ENCODE measurements at regions not wholly inside any gene's neighbourhood (a gene's known extent, or its start where the extent isn't known, plus 50 kb on each side); places are given as distances from the start of the nearest gene placed in this dataset.

- Histone ChIP-seq H3K27me3 (no peaks in the 10 kb centered on the region), H3K4me1 (ENCODE audit: low read depth) (no peaks in the 10 kb centered on the region), H3K9me3 (ENCODE audit: low read depth) (no peaks in the 10 kb centered on the region), H3K36me3 (no peaks in the 10 kb centered on the region), H3K27ac (no peak overlapping the region), H3K4me3 (no peak overlapping the region)
- TF ChIP-seq, protein P1, sequence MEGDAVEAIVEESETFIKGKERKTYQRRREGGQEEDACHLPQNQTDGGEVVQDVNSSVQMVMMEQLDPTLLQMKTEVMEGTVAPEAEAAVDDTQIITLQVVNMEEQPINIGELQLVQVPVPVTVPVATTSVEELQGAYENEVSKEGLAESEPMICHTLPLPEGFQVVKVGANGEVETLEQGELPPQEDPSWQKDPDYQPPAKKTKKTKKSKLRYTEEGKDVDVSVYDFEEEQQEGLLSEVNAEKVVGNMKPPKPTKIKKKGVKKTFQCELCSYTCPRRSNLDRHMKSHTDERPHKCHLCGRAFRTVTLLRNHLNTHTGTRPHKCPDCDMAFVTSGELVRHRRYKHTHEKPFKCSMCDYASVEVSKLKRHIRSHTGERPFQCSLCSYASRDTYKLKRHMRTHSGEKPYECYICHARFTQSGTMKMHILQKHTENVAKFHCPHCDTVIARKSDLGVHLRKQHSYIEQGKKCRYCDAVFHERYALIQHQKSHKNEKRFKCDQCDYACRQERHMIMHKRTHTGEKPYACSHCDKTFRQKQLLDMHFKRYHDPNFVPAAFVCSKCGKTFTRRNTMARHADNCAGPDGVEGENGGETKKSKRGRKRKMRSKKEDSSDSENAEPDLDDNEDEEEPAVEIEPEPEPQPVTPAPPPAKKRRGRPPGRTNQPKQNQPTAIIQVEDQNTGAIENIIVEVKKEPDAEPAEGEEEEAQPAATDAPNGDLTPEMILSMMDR (IDR thresholded peaks at IDR 0.05; ENCODE audit: low read depth, low read length), result no peak
- DNase-seq (ENCODE audit: low read depth in 1 of 2, low spot score in 1 of 2), result no peak
These were observed 732.9 kb upstream of the VRK2 start for GRCh38 chr2:57313678-57314077.

DNA sequence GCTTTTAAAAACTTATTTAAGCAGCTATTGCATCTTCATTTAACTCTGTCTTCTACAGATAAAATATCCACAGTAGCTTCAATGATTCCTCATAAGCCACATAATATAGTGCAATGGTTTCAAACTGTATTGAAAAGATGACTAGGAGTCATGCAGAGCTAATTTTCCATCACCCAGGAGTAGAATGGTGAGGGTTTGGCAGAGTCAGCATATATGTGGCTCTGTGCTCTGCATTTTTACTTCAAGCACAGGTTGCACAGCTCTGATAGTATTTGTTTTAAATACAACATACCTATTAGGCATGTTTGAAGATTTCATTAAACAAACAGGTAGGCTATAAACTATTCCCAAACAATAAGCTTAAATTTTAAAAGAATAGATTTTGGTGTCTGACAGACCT, 731.9 kb upstream of the VRK2 start:
- TF ChIP-seq, protein P1 (IDR thresholded peaks at IDR 0.05; ENCODE audit: low read depth, low read length), result no peak
- H3K4me1 ChIP-seq (ENCODE audit: low read depth), result no peaks in the 10 kb centered on the region
- no peaks in the 10 kb centered on the region for H3K27me3 ChIP-seq
- no peaks in the 10 kb centered on the region for H3K36me3 ChIP-seq
- H3K9me3 ChIP-seq (ENCODE audit: low read depth), result no peaks in the 10 kb centered on the region
- H3K27ac ChIP-seq, result no peak overlapping the region
- H3K4me3 ChIP-seq, result no peak overlapping the region
- DNase-seq (ENCODE audit: low read depth in 1 of 2, low spot score in 1 of 2), result no peak

GRCh38 chr2:57330447-57330846, 716.2 kb upstream of the VRK2 start:
- no peaks in the 10 kb centered on the region for H3K27me3 ChIP-seq
- peak in 1 of 2 donors; percentile 7 for DNase-seq (ENCODE audit: low read depth in 1 of 2, low spot score in 1 of 2)

GRCh38 chr2:57333221-57333620, 713.4 kb upstream of the VRK2 start:
- Histone ChIP-seq H3K4me3 (no peak overlapping the region), H3K4me1 (ENCODE audit: low read depth) (no peaks in the 10 kb centered on the region), H3K27ac (no peak overlapping the region), H3K27me3 (no peaks in the 10 kb centered on the region), H3K9me3 (ENCODE audit: low read depth) (no peaks in the 10 kb centered on the region), H3K36me3 (no peaks in the 10 kb centered on the region)
- DNase-seq (ENCODE audit: low read depth in 1 of 2, low spot score in 1 of 2), result no peak
- TF ChIP-seq, protein P1 (IDR thresholded peaks at IDR 0.05; ENCODE audit: low read depth, low read length), result no peak

More at GRCh38 chr2:57330447-57330846, 716.2 kb upstream of the VRK2 start:
- H3K36me3 ChIP-seq, result no peaks in the 10 kb centered on the region
- no peaks in the 10 kb centered on the region for H3K4me1 ChIP-seq (ENCODE audit: low read depth)
- no peak overlapping the region for H3K27ac ChIP-seq
- H3K4me3 ChIP-seq, result no peak overlapping the region
- H3K9me3 ChIP-seq (ENCODE audit: low read depth), result no peaks in the 10 kb centered on the region
- TF ChIP-seq, protein P1 (IDR thresholded peaks at IDR 0.05; ENCODE audit: low read depth, low read length), result no peak

- TF ChIP-seq, protein P1 (IDR thresholded peaks at IDR 0.05; ENCODE audit: low read depth, low read length), result no peak
- no peaks in the 10 kb centered on the region for H3K27me3 ChIP-seq
- no peaks in the 10 kb centered on the region for H3K9me3 ChIP-seq (ENCODE audit: low read depth)
These were observed 703.1 kb upstream of the VRK2 start for GRCh38 chr2:57343391-57344006.

More at GRCh38 chr2:57343391-57344006, 703.1 kb upstream of the VRK2 start:
- DNase-seq (ENCODE audit: low read depth in 1 of 2, low spot score in 1 of 2), result no peak
- no peaks in the 10 kb centered on the region for H3K4me1 ChIP-seq (ENCODE audit: low read depth)
- no peak overlapping the region for H3K27ac ChIP-seq
- H3K4me3 ChIP-seq, result no peak overlapping the region
- no peaks in the 10 kb centered on the region for H3K36me3 ChIP-seq

Data from cardiac muscle cell (in vitro differentiated cells and primary cell).